NCI-H82 treated with DMSO at 0.1 percent for 48 hours (cell line): ENCODE measurements at regions not wholly inside any gene's neighbourhood (a gene's known extent, or its start where the extent isn't known, plus 50 kb on each side); places are given as distances from the start of the nearest gene placed in this dataset.

Experiments used
- DNase-seq: peaks from one replicate; lab custom pipeline; 2025; ENCODE audit not compliant: unreplicated experiment; lab: John Stamatoyannopoulos, UW

- DNase-seq, result no peak
Measured at GRCh38 chr19:28401739-28402424, 811.1 kb downstream of the UQCRFS1 start.

GRCh38 chr19:28400953-28401671, 811.8 kb downstream of the UQCRFS1 start:
- no peak for DNase-seq

- no peak for DNase-seq
Measured at GRCh38 chr19:28399187-28399586, 813.8 kb downstream of the UQCRFS1 start.

DNA sequence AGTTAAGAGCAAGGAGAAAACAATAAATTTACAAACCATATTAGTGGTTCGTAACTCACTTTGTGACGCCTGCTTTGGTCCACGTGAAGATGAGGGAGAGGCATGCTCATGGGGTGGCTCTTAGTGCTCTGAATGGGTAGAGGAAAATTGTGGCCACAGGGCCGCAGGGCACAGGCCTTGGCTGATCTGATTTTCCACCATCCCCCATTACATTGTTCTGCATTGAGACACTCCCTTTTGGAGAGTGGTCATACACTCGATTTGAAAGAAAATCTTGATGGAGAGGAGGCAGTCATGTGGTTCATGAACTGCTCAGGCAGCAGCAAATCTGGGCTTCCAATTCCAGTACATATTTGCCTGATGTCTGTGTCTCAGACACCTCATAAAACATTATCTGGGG, 815.2 kb downstream of the UQCRFS1 start:
- no peak for DNase-seq

GRCh38 chr19:28397306-28397705, 815.6 kb downstream of the UQCRFS1 start:
- peak; percentile 42 for DNase-seq

GRCh38 chr19:28396287-28396831, 816.6 kb downstream of the UQCRFS1 start:
- DNase-seq, result peak; percentile 51

DNA sequence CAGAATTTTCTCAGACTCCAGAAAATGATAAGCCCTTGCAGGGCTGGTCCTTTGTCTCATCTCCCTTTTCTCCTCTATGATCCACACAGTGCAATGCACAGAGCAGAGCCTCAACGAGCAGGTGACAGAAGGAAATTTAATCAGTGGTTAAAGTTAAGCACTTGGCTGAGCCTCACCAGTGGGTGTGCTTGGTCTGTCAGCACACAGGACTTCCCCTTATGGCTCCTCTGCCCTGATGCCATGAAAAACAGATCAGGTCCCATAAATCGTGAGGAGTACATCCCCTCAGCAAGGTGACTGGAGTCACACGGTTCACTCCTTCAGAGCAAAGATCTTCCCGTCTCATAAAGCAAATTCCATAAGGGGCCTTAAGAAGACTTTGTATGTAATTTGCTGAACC, 818.2 kb downstream of the UQCRFS1 start:
- peak; percentile 47 for DNase-seq

DNA sequence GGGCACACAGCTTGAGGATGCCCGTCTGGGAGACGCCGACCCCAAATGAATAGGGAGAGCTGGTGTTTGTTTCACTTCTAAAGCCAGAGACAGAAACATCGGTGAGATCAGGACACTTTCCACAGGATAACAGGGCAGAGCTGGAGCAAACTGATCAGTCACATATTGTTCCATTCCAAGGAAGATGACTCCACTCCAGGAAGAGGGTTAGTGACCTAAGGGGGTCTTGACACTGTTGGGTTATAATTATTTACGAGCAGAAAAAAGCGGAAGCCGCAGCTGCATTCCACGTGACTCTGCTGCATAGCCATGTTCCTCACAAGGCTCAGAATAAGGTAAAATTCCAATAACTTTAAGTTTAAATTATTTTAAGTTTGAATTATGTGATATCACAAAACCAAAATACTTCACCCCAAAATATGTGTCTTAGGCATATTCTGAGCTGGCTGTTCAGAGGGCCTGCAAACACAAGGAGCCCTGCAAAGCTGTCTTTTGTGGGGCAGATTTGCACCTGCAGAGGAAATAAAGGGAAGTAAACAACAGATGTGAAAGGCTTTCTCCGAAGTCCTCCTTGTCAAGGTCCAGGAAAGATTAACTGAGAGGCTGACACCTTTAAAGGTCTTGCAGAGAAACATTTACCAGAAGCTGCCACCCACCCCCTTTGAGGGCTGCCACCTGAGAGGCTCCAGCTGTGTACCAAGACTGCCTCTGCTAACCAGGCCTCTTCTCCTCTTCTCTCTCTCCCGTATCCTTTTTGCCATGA, 819.2 kb downstream of the UQCRFS1 start:
- peak; percentile 27 for DNase-seq

DNA sequence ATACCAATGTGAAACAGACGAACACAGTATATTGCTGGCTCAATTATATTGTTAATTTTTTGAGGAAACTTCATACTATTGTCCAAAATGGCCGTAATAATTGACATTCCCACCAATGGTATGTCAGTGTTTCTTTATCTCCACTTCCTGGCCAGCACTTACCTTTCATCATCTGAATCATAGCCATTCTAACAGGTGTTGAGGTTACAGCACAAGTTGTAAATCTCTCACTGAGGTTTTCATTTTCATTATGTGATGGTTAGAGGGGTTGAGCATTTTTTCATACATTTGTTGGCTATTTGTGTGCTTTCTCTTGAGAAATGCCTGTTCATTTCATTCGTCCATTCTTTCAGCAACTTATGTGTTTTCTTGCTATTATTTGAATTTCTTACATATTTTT, 824.0 kb downstream of the UQCRFS1 start:
- no peak for DNase-seq

DNA sequence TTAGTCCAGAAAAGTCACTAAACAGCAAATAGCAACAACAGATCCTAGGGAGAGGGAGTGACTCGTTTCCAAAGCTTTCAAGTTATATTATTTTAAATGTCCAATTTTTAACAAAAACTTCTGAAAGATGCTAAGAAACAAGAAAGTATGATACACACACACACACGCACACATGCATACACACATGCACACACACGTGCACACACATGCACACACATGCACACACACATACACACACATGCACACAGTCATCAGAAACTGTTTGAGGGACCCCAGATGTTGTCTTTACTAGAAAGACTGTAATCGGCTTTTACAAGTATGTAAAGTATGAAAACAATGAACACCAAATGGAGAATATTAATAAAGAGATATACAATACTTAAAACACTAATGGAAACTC, 825.4 kb downstream of the UQCRFS1 start:
- DNase-seq, result no peak

DNA sequence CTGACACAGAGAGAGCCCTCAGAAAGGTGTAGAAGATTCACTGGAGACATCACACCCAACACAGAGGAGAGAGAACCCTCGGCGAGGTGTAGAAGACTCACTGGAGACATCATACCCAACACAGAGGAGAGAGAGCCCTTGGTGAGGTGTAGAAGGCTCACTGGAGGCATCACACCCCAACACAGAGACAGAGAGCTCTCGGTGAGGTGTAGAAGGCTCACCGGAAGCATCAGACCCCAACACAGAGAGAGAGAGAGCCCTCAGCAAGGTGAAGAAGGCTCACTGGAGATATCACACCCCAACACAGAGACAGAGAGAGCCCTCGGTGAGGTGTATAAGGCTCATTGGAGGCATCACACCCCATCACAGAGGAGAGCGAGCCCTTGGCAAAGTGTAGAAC, 826.5 kb downstream of the UQCRFS1 start:
- DNase-seq, result no peak

DNA sequence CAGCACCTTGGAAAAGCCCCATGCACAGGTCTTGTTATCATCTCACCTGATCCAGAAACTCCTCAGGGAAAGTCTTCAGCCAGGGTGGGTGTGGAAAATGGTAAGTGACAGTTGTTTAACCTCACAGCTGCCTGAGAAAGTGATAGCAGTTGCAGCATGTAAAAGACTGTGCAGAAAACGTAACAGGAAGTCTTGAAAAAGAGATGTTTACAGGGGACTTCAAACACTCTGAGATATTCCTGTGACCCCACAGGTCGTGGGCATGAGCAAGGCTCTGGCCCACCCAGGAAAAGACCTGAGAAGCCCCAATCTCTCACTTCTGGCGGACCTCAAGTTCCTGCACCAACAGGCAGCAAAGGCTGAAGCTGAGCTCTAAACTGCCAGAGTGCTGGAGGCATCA, 826.9 kb downstream of the UQCRFS1 start:
- no peak for DNase-seq

- no peak for DNase-seq
Measured at GRCh38 chr19:28377077-28377476, 835.9 kb downstream of the UQCRFS1 start.

- no peak for DNase-seq
Measured at GRCh38 chr19:28374971-28375370, 838.0 kb downstream of the UQCRFS1 start.

DNA sequence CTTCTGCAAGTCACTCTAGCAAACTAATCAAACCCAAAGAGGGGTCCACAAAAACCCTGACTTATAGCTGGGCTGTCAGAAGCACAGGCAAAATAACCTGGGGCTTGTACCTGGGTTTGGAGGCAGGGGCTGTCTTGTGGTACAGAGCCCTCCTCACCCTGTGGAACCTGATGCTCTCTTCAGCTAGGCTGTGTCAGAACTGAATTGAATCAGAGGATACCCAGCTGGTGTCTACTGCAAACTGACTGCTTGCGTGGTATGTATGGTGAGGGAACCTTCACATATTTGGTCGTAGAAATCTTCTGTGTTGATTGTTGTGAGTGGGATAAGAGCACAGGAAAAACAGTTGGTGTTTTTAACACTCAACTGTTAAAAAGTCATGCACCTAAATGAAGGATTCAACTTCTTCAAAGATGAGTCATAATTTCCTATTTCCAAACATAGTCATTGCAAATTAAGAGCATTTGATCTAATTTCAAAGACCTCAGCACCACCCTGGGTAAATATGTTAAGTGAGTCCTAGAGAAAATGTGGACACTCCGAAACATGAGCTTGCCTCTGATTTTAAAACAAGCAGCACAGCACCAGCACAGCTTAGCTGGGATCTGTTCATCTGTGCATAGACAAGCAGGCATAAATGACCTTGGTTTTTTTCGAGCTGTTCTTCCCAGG, 840.2 kb downstream of the UQCRFS1 start:
- DNase-seq, result no peak

- DNase-seq, result no peak
Measured at GRCh38 chr19:28367146-28367545, 845.8 kb downstream of the UQCRFS1 start.

DNA sequence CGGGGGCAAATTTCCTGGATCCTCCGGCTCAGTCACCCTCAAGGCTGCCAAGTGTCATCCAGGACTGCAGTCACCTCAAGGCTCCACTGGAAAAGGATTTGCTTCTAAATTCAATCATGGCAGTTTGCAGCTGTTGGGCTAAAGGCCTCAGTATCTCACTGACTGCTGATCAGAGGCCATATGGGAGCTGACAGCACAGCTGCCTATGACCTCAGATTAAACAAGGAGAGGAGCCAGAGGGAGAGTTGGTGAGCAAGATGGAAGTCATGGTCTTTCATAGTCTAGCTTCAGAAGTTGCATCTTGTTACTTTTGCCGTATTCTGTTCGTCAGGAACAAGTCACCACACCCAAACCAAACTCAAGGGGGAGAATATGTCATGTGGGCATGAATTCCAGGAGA, 849.7 kb downstream of the UQCRFS1 start:
- DNase-seq, result no peak

DNA sequence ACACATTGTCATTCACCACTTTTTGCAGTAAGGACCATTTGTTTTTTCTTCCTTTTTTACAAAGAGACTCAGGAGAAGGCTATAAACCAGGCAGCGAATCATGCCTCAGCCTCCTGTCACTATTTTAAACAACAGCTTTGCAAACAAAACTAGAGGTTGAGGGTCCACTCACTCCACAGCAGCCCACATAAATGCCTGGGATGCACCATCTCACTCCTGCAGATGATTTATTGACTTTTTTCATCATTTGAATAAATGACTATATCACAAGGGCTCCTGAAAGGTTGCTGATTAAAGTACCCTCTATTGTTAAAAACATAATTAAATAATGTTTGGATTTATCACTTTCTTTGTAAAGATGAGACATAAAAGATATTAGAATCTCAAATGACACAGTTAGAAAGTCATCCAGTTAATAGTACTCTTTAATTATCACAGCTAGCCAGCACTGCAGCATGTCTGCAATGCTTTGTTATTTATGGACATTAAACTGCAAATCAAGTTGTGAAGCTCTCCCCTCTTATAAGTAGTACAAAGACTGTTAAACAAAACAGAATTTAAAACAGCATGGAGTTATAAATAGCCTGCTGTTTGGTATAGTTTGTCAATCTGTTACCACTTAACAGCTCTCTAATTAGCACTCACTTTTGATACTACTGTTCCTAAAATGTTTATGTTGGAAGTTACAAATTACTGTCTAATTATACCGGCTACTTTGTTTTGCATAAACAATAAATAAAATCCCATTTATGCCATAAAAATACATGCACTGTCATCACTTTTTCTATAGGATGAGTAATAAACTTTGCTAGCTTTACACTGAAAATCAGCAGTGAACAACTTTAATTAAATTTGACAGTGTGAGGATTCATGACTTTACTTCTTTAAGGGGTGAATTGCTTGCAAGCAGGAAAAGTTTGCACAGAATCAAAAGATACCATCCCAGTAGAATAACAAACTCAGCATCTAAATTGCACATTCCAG, 853.2 kb downstream of the UQCRFS1 start:
- DNase-seq, result no peak

GRCh38 chr19:28358633-28359032, 854.3 kb downstream of the UQCRFS1 start:
- no peak for DNase-seq

GRCh38 chr19:28351761-28352160, 861.2 kb downstream of the UQCRFS1 start:
- no peak for DNase-seq
